OCI-LY1 (cell line): ENCODE measurements at regions not wholly inside any gene's neighbourhood (a gene's known extent, or its start where the extent isn't known, plus 50 kb on each side); places are given as distances from the start of the nearest gene placed in this dataset.

ENCODE experiments used
- CTCF ChIP-seq: fragments of 200-600 bp; sonication (generic), shearing (Covaris generic); IDR thresholded peaks from 2 replicates; pipeline ENCODE4 v1.5.1; 2017; ENCODE audit warnings: mild to moderate bottlenecking, antibody characterized with exemption, low read length, moderate library complexity, mixed read lengths
- EZH2 ChIP-seq: fragments of 200-600 bp; sonication (generic), shearing (Covaris generic); IDR thresholded peaks from 2 replicates; pipeline ENCODE4 v1.8.0; 2017; ENCODE audit warnings: borderline replicate concordance, mixed run types, mild to moderate bottlenecking, antibody characterized with exemption, low read length, moderate library complexity, mixed read lengths

- no peak for TF ChIP-seq CTCF
- TF ChIP-seq EZH2: no peak
These were observed 281.1 kb upstream of the DUSP10 start for GRCh38 chr1:222023025-222023424.
